AG04450 (cell line): ENCODE measurements at regions not wholly inside any gene's neighbourhood (a gene's known extent, or its start where the extent isn't known, plus 50 kb on each side); places are given as distances from the start of the nearest gene placed in this dataset.

Source experiments
- CTCF ChIA-PET: fragments of 300-600, 350-600 bp; formaldehyde crosslinking; extraction: SDS; loops from one replicate; lab custom pipeline; 2022; ENCODE audit warnings: antibody characterized with exemption, inconsistent platforms; lab: Charles Lee
- POLR2A ChIA-PET: fragments of 350-600 bp; formaldehyde crosslinking; extraction: SDS; loops from one replicate; lab custom pipeline; 2021; ENCODE audit warnings: antibody characterized with exemption, inconsistent platforms; lab: Yijun Ruan, JAX
- DNase-seq: peaks from one replicate; pipeline ENCODE4 v3.0.0-alpha.2; 2011; ENCODE audit warnings: low read depth, low spot score
- H3K27ac ChIP-seq: one replicate; pipeline ENCODE4 v1.5.1; 2012; ENCODE audit warnings: low read depth, low read length, control low read depth
- H3K27me3 ChIP-seq: one replicate; pipeline ENCODE4 v1.6.0; 2012; ENCODE audit warnings: low read length; ENCODE audit not compliant: control insufficient read depth, insufficient read depth
- H3K4me3 ChIP-seq: 2 replicates; pipeline ENCODE4 v1.5.1; 2011; ENCODE audit warnings: mild to moderate bottlenecking, low read depth, low read length, control low read depth
- H3K9me3 ChIP-seq: 2 replicates; pipeline ENCODE4 v1.5.1; 2012; ENCODE audit warnings: low read length; ENCODE audit not compliant: control insufficient read depth, insufficient read depth
- CTCF ChIP-seq: IDR thresholded peaks from 2 replicates; pipeline ENCODE4 v1.5.1; 2011; ENCODE audit warnings: low read depth, low read length, control low read depth, inconsistent platforms

- no peak overlapping the region for H3K27ac ChIP-seq
- POLR2A ChIA-PET: no interaction called here
- no peaks in the 10 kb centered on the region; the same call in 1 of the 2 replicates for H3K9me3 ChIP-seq
- DNase-seq: no peak
- CTCF ChIA-PET: no interaction called here
- H3K4me3 ChIP-seq: no peak overlapping the region
- no peak for TF ChIP-seq CTCF
- H3K27me3 ChIP-seq: no peaks in the 10 kb centered on the region
Observed at GRCh38 chr4:62387808-62388207, 1187.7 kb downstream of the ADGRL3 start.

- no peak for DNase-seq
- no peak overlapping the region for H3K4me3 ChIP-seq
- POLR2A ChIA-PET: no interaction called here
- no peaks in the 10 kb centered on the region for H3K27me3 ChIP-seq
- H3K9me3 ChIP-seq: no peaks in the 10 kb centered on the region
- TF ChIP-seq CTCF: no peak
- H3K27ac ChIP-seq: no peak overlapping the region
- CTCF ChIA-PET: no interaction called here
Observed at GRCh38 chr4:62377700-62378099, 1177.6 kb downstream of the ADGRL3 start.

GRCh38 chr4:62377245-62377644 is 1177.1 kb downstream of the ADGRL3 start:
- TF ChIP-seq CTCF: no peak
- no peak for DNase-seq
- H3K4me3 ChIP-seq: no peak overlapping the region
- ChIA-PET CTCF (no interaction called here), POLR2A (no interaction called here)
- no peaks in the 10 kb centered on the region for H3K27me3 ChIP-seq
- H3K27ac ChIP-seq: no peak overlapping the region
- H3K9me3 ChIP-seq: no peaks in the 10 kb centered on the region

GRCh38 chr4:62366939-62367338 is 1166.8 kb downstream of the ADGRL3 start:
- DNase-seq: no peak
- peaks cover 7% of the 10 kb centered on the region for H3K9me3 ChIP-seq
- H3K27me3 ChIP-seq: no peaks in the 10 kb centered on the region
- H3K27ac ChIP-seq: no peak overlapping the region
- ChIA-PET CTCF (no interaction called here), POLR2A (no interaction called here)
- TF ChIP-seq CTCF: no peak
- no peak overlapping the region for H3K4me3 ChIP-seq

- Histone ChIP-seq H3K27me3 (no peaks in the 10 kb centered on the region), H3K4me3 (no peak overlapping the region), H3K27ac (no peak overlapping the region), H3K9me3 (peaks cover 17% of the 10 kb centered on the region)
- TF ChIP-seq CTCF: no peak
- DNase-seq: no peak
- ChIA-PET POLR2A (no interaction called here), CTCF (no interaction called here)
Observed at GRCh38 chr4:62360156-62360545, 1160.0 kb downstream of the ADGRL3 start.
